HepG2 (cell line): ENCODE measurements at regions not wholly inside any gene's neighbourhood (a gene's known extent, or its start where the extent isn't known, plus 50 kb on each side); places are given as distances from the start of the nearest gene placed in this dataset.

Experiments
- ATAC-seq: fragments of 200-7000 bp; cut with Tn5 transposase; 3 replicates; pipeline ENCODE4 v1.9.1; 2020; ENCODE audit warnings: mild to moderate bottlenecking, moderate library complexity
- BruUV-seq: library from RNA; stranded (reverse); fragments of 400-500 nt; replicated peaks from 2 replicates; lab custom pipeline; 2021; lab: Mats Ljungman, UMichigan
- CTCF ChIA-PET: fragments of 300-600 bp; formaldehyde crosslinking; extraction: SDS; loops from one replicate; lab custom pipeline; 2021; ENCODE audit warnings: low total read pairs, inconsistent platforms, low intra/inter-chr PET ratio; lab: Yijun Ruan, JAX
- POLR2A ChIA-PET: fragments of 350-600 bp; sonication (Branson Sonifier 250); formaldehyde crosslinking; loops from one replicate; lab custom pipeline; 2020; ENCODE audit warnings: antibody characterized with exemption, inconsistent platforms; lab: Yijun Ruan, JAX
- DNase-seq: peaks from one replicate; pipeline ENCODE4 v3.0.0-alpha.2; 2015; ENCODE audit warnings: low spot score
- FAIRE-seq: peaks from 3 replicates; lab custom pipeline; 2011; peaks lifted over from hg19 to GRCh38; lab: Jason Lieb, UNC
- H2AFZ ChIP-seq: one replicate; pipeline ENCODE4 v1.6.1; 2011; ENCODE audit warnings: low read length, inconsistent platforms
- H3K27ac ChIP-seq: fragments of 300-600 bp; 3 replicates; pipeline ENCODE4 v1.8.0; 2011; ENCODE audit warnings: mixed run types, mild to moderate bottlenecking, mixed read lengths, low read length, inconsistent platforms; ENCODE audit not compliant: insufficient read depth; ENCODE audit errors: extremely low read length
- H3K27me3 ChIP-seq, 2 experiments: fragments of 200-600 bp in 1 of 2; 2 replicates in 1 of 2; 3 replicates in 1 of 2; pipeline versions ENCODE4 v1.6.0 to v1.8.0; 2011; ENCODE audit warnings: low read length in 2 of 2, mild to moderate bottlenecking in 2 of 2, moderate library complexity in 2 of 2, inconsistent platforms in 1 of 2; ENCODE audit not compliant: insufficient read depth in 2 of 2, control insufficient read depth in 1 of 2
- H3K36me3 ChIP-seq, 2 experiments: fragments of 200-600 bp in 1 of 2; replicated peaks in 1 of 2; 2 replicates in 1 of 2; 3 replicates in 1 of 2; pipeline versions ENCODE4 v1.5.1 to v1.8.0; 2011; ENCODE audit warnings: low read length in 2 of 2, inconsistent platforms in 1 of 2; ENCODE audit not compliant: insufficient read depth in 2 of 2, control insufficient read depth in 1 of 2
- H3K4me1 ChIP-seq: 2 replicates; pipeline ENCODE4 v1.5.1; 2012; ENCODE audit warnings: low read length, inconsistent platforms; ENCODE audit not compliant: insufficient read depth
- H3K4me2 ChIP-seq: 2 replicates; pipeline ENCODE4 v1.6.0; 2011; ENCODE audit warnings: low read depth, low read length, inconsistent platforms
- H3K4me3 ChIP-seq, 3 experiments: fragments of 200-600 bp in 1 of 3; sonication (generic), shearing (Covaris generic) in 1 of 3; replicated peaks in 1 of 3; 2 replicates each; pipeline ENCODE4 v1.5.1; 2011 to 2016; ENCODE audit warnings: low read length in 3 of 3, inconsistent platforms in 2 of 3, low read depth in 2 of 3, mild to moderate bottlenecking in 2 of 3, control low read depth in 1 of 3, mixed read lengths in 1 of 3; ENCODE audit not compliant: insufficient read depth in 1 of 3
- H3K79me2 ChIP-seq: one replicate; pipeline ENCODE4 v1.6.1; 2011; ENCODE audit warnings: low read length, inconsistent platforms; ENCODE audit not compliant: insufficient read depth
- H3K9ac ChIP-seq: 2 replicates; pipeline ENCODE4 v1.6.0; 2011; ENCODE audit warnings: mild to moderate bottlenecking, low read depth, low read length, inconsistent platforms; ENCODE audit not compliant: insufficient read depth
- H3K9me3 ChIP-seq: 2 replicates; pipeline ENCODE4 v1.5.1; 2012; ENCODE audit warnings: mild to moderate bottlenecking, low read length
- H4K20me1 ChIP-seq: 2 replicates; pipeline ENCODE4 v1.6.0; 2011; ENCODE audit warnings: inconsistent platforms, mild to moderate bottlenecking, low read length, moderate library complexity; ENCODE audit not compliant: insufficient read depth
- CEBPB ChIP-seq: IDR thresholded peaks from 2 replicates; pipeline ENCODE4 v1.6.1; 2011; ENCODE audit warnings: low read depth, low read length, improper control_type of control experiment, borderline replicate concordance
- HIVEP1 ChIP-seq: sonication (generic); formaldehyde crosslinking; IDR thresholded peaks from 2 replicates; pipeline ENCODE4 v1.4.0; 2020; ENCODE audit warnings: mild to moderate bottlenecking, missing genetic modification reagents
- HNRNPLL ChIP-seq: fragments of 200-400 bp; formaldehyde crosslinking; IDR thresholded peaks from 2 replicates; pipeline ENCODE4 v1.6.1; 2017; ENCODE audit warnings: mild to moderate bottlenecking, low read depth, low read length; ENCODE audit not compliant: poor library complexity, severe bottlenecking
- MEF2D ChIP-seq: sonication (generic); formaldehyde crosslinking; IDR thresholded peaks from 2 replicates; pipeline ENCODE4 v1.5.1; 2020; ENCODE audit warnings: mild to moderate bottlenecking, missing genetic modification reagents
- NAIF1 ChIP-seq: sonication (generic); formaldehyde crosslinking; IDR thresholded peaks from 2 replicates; pipeline ENCODE4 v1.5.0; 2020; ENCODE audit warnings: mild to moderate bottlenecking, missing genetic modification reagents, borderline replicate concordance
- NRL ChIP-seq: sonication (generic); formaldehyde crosslinking; IDR thresholded peaks from 2 replicates; pipeline ENCODE4 v1.5.0; 2020; ENCODE audit warnings: missing genetic modification reagents, mild to moderate bottlenecking, moderate library complexity, borderline replicate concordance
- TAF1 ChIP-seq: sonication (generic); formaldehyde crosslinking; IDR thresholded peaks from 2 replicates; pipeline ENCODE4 v1.4.0; 2020; ENCODE audit warnings: missing genetic modification reagents
- THYN1 ChIP-seq: sonication (generic); formaldehyde crosslinking; IDR thresholded peaks from 2 replicates; pipeline ENCODE4 v1.8.1; 2023; ENCODE audit warnings: low read depth, mild to moderate bottlenecking, moderate library complexity, missing genetic modification reagents, borderline replicate concordance
- XRCC5 ChIP-seq: fragments of 200-400 bp; formaldehyde crosslinking; optimal IDR thresholded peaks from 2 replicates; pipeline ENCODE3; 2017; ENCODE audit warnings: mild to moderate bottlenecking, low read length
- ZNF343 ChIP-seq: sonication (generic); formaldehyde crosslinking; IDR thresholded peaks from 2 replicates; pipeline ENCODE4 v1.4.0; 2020; ENCODE audit warnings: mild to moderate bottlenecking, missing genetic modification reagents
- WGBS: methylation state at CpG from one replicate; pipeline ENCODE4 v1.1.6; 2017; ENCODE audit warnings: low lambda C conversion rate; 5-methylcytosine and 5-hydroxymethylcytosine counted together
- in situ Hi-C: cut with HindIII; loops from 2 replicates; pipeline ENCODE4 v1.10.0; 2017; ENCODE audit warnings: low pct_unique_long_range_greater_than_20kb; ENCODE audit not compliant: extremely low pct_ligation_motif_present
- intact Hi-C: fragments of 100-400 bp; cut with micrococcal nuclease; formaldehyde crosslinking; loops from one replicate; pipeline ENCODE4 v1.10.0; 2022; ENCODE audit not compliant: unreplicated experiment
- TF ChIP-seq, protein P1 (sequence below), 2 experiments: sonication (generic) in 1 of 2; formaldehyde crosslinking in 1 of 2; IDR thresholded peaks; 2 replicates each; pipeline versions ENCODE4 v1.4.0 to v1.6.1; 2016 to 2020; ENCODE audit warnings: borderline replicate concordance in 1 of 2, low read depth in 1 of 2, mild to moderate bottlenecking in 1 of 2, missing genetic modification reagents in 1 of 2

DNA sequence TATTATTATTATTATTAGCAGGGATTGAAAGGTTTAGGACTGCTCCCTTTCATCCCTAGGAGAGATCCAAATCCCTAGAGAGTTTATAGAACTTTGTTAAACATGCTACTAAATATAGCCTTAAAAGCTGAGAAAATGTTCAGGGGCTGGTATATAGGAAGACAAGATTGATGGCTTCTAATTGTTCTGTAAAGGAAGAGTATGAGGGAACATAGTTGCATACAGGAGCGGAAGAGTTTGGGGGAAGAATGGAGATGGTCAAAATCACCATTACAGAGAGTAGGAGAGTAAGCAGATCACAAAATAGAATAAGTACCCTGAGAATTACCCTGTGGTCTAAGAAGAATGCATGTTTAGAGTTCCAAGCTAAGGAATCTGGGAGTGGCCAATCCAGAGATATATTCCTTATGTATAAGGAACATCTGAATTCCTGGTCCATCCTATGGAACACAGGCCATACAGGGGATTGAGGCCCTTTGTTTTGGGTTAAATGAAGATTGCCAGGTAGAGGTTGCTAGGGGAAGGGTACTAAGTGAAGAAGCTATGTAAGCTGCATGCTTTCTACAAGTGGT is 158.0 kb upstream of the APC start:
- WGBS, result 12% methylated on average over 1 of the region's 1 CpG
- intact Hi-C loops (no loop called here), in situ Hi-C loops (no loop called here)
- H3K9ac ChIP-seq, result no peak overlapping the region
- H3K27me3 ChIP-seq, result peaks cover 2 to 9% of the 10 kb centered on the region in 2 experiments; a peak in 4 of 5 replicates
- H3K9me3 ChIP-seq, result no peaks in the 10 kb centered on the region
- no peak overlapping the region for H3K4me2 ChIP-seq
- no peaks in the 10 kb centered on the region for H4K20me1 ChIP-seq
- FAIRE-seq, result no peak
- no peak for TF ChIP-seq CEBPB
- TF ChIP-seq, all 625 proteins: peak for 0
- Histone ChIP-seq H3K36me3 (no peaks in the 10 kb centered on the region), H3K4me3 (no peak overlapping the region), H2AFZ (no peak overlapping the region), H3K27ac (no peak overlapping the region), H3K79me2 (no peaks in the 10 kb centered on the region), H3K4me1 (no peaks in the 10 kb centered on the region)
- ATAC-seq (no peak), DNase-seq (no peak)
- ChIA-PET CTCF (no interaction called here), POLR2A (no interaction called here)
- BruUV-seq, result no TSS peak

DNA sequence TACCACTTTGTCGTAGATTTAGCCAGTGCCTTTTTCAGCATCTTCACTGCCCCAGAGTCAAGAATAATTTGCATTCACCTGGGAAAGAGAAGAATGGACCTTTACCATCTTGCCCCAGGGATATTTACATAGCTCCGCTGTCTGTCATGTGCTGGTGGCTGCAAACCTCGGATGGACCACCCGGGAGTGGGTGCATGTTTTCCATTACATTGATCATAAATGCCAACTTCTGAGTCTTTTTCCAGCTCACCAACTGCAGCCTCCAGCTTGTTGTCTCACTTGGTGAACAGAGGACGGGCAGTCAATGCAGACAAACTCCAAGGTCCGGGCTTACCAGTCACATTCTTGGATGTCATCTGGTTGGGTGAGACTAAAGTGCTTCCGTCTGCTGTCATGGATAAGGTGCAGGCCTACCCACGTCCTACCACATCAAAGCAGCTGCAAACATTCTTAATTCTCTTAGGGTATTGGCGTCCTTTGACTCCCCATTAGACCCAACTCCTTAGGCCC is 155.8 kb upstream of the APC start:
- no peak overlapping the region for H3K4me3 ChIP-seq
- ATAC-seq, result no peak
- no TSS peak for BruUV-seq
- H3K4me2 ChIP-seq, result no peak overlapping the region
- ChIA-PET CTCF (no interaction called here), POLR2A (no interaction called here)
- H4K20me1 ChIP-seq, result no peaks in the 10 kb centered on the region
- intact Hi-C loops, result no loop called here
- H3K9ac ChIP-seq, result no peak overlapping the region
- no peak for FAIRE-seq
- no peak overlapping the region for H3K27ac ChIP-seq
- peaks cover 10% of the 10 kb centered on the region for H3K4me1 ChIP-seq
- no peaks in the 10 kb centered on the region for H3K36me3 ChIP-seq
- DNase-seq, result no peak
- WGBS, result 28% methylated on average over 5 of the region's 9 CpGs
- peaks cover under 1 to 1% of the 10 kb centered on the region in 2 experiments; a peak in 2 of 5 replicates for H3K27me3 ChIP-seq
- in situ Hi-C loops, result no loop called here
- no peaks in the 10 kb centered on the region for H3K9me3 ChIP-seq
- H3K79me2 ChIP-seq, result no peaks in the 10 kb centered on the region
- no peak overlapping the region for H2AFZ ChIP-seq
- TF ChIP-seq THYN1 (CRISPR knock-in tag) (no peak), NRL (CRISPR knock-in tag) (no peak), HIVEP1 (CRISPR knock-in tag) (no peak), HNRNPLL (no peak), MEF2D (CRISPR knock-in tag) (no peak), TAF1 (CRISPR knock-in tag) (no peak), XRCC5 (no peak), NAIF1 (no peak), ZNF343 (no peak)
- TF ChIP-seq, protein P1, sequence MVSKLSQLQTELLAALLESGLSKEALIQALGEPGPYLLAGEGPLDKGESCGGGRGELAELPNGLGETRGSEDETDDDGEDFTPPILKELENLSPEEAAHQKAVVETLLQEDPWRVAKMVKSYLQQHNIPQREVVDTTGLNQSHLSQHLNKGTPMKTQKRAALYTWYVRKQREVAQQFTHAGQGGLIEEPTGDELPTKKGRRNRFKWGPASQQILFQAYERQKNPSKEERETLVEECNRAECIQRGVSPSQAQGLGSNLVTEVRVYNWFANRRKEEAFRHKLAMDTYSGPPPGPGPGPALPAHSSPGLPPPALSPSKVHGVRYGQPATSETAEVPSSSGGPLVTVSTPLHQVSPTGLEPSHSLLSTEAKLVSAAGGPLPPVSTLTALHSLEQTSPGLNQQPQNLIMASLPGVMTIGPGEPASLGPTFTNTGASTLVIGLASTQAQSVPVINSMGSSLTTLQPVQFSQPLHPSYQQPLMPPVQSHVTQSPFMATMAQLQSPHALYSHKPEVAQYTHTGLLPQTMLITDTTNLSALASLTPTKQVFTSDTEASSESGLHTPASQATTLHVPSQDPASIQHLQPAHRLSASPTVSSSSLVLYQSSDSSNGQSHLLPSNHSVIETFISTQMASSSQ (IDR thresholded peaks at IDR 0.05; ENCODE audit: low read depth), result no peak
- TF ChIP-seq, protein P1 (CRISPR knock-in tag; IDR thresholded peaks at IDR 0.05; ENCODE audit: borderline replicate concordance), result no peak
